ENCODE measurements at regions not wholly inside any gene's neighbourhood (a gene's known extent, or its start where the extent isn't known, plus 50 kb on each side); places are given as distances from the start of the nearest gene placed in this dataset.
"Not testable (repeated sequence)": the region's sequence is repeated elsewhere in the genome, so short reads cannot be mapped to it uniquely, and the experiment has no call there.

DNA sequence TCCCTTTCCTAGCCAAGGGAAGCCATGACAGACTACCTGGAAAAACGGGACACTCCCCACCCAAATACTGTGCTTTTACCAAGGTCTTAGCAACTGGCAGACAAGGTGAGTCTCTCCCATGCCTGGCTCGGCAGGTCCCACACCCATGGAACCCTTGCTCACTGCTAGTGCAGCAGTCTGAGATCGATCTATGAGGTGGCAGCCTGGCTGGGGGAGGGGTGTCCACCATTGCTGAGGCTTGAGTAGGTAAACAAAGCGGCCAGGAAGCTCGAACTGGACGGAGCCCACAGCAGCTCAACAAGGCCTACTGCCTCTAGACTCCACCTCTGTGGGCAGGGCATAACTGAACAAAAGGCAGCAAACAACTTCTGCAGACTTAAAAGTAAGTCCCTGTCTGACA, 104.4 kb upstream of the GRB10 start:
- not testable (repeated sequence) for H3K36me3 Mint-ChIP-seq (ENCODE audit: low read depth); H3K9me3 ChIP-seq (ENCODE audit: control insufficient read depth, low read length, poor library complexity, severe bottlenecking); H3K4me3 Mint-ChIP-seq; ATAC-seq; H3K27me3 Mint-ChIP-seq; DNase-seq; H3K27ac Mint-ChIP-seq; H3K4me1 Mint-ChIP-seq

DNA sequence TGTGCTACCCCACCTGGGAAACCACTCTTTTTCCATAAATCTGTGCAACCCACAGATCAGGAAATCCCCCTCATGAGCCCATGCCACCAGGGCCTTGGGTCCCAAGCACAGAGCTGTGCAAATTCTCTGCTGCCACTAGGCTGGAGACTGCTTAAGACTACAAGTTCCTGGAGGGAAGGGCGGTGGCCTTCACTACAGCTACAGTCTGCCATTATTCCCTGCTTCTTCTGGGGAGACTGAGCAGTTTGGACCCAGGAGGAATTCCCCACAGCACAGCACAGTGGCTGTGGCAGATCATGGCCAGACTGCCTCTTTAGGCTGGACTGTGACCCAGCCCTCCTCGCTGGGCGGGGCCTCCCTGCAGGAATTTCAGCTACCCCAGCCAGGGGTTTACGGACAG, 89.7 kb upstream of the GRB10 start:
- no peak for DNase-seq
- Mint-ChIP-seq H3K4me3 (no peak overlapping the region), H3K27ac (no peak overlapping the region), H3K27me3 (peaks cover 55% of the 10 kb centered on the region), H3K36me3 (ENCODE audit: low read depth) (no peaks in the 10 kb centered on the region), H3K4me1 (no peaks in the 10 kb centered on the region)
- no peak for ATAC-seq
- no peaks in the 10 kb centered on the region for H3K9me3 ChIP-seq (ENCODE audit: control insufficient read depth, low read length, poor library complexity, severe bottlenecking)

DNA sequence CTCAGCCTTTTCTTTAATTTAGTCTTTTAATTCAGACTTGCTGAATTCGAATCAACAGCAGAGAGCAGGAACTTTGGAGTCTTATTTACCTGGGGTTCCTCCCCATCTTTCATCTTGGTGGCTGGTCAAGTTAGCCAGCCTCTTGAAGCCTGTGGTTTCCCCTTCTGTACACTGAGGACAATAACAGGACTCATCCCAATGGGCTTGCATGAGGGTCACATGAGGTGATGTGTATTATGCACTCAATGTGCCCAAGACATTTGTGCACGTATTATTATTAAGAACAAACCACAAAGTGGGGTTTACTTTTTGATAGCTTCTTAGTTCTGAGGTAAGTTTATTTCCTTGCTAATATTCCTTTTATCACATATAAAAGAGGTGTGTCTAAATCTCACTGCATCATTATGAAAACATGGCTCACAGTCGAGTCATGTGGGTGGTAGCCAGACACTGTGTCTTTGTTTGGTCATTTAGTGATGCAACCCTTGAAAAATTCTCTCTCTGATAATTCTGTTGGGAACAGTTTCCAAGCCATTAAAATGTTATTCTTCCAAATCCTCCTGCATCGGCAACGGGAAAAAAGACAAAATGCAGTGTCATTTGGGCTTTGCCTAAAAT, 86.5 kb upstream of the GRB10 start:
- ATAC-seq, result no peak
- no peak for DNase-seq
- H3K9me3 ChIP-seq (ENCODE audit: control insufficient read depth, low read length, poor library complexity, severe bottlenecking), result no peaks in the 10 kb centered on the region
- Mint-ChIP-seq H3K27ac (no peak overlapping the region), H3K36me3 (ENCODE audit: low read depth) (no peaks in the 10 kb centered on the region), H3K4me3 (no peak overlapping the region), H3K4me1 (no peaks in the 10 kb centered on the region), H3K27me3 (peaks cover 53% of the 10 kb centered on the region)

DNA sequence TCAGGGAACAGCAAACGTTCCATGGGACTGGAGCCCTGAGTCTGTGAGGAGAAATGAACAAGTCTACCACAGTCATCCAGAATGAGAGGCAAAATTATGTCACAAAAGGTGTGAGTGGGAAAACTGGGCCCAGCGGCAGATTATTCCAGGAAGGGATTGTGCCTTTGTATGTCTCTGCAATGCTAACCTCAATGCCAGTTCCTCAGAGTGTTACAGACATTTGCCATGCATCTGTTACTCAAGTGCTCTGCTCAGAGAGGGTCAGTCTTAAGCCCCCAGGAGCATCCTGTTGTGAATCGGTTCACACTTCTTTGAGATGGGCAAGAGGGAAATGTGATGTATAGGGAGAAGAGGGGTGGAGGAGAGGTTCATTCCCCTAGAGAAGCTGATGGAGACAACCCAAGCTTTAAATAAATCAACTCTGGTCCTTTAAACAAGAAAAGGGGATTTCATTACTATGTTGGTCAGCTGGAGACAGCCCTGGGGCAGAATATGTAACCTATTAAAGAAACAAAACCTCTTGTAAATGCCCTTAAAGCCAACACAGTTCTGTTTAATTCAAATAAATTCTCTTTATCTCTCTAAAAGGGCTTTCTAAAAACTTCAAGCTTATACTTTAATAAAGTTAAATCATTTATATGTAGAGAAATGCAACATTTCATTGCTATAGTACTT, 85.9 kb upstream of the GRB10 start:
- DNase-seq (no peak), ATAC-seq (no peak)
- no peaks in the 10 kb centered on the region for H3K4me1 Mint-ChIP-seq
- H3K4me3 Mint-ChIP-seq, result no peak overlapping the region
- peaks cover 50% of the 10 kb centered on the region for H3K27me3 Mint-ChIP-seq
- H3K9me3 ChIP-seq (ENCODE audit: control insufficient read depth, low read length, poor library complexity, severe bottlenecking), result no peaks in the 10 kb centered on the region
- H3K36me3 Mint-ChIP-seq (ENCODE audit: low read depth), result no peaks in the 10 kb centered on the region
- no peak overlapping the region for H3K27ac Mint-ChIP-seq

DNA sequence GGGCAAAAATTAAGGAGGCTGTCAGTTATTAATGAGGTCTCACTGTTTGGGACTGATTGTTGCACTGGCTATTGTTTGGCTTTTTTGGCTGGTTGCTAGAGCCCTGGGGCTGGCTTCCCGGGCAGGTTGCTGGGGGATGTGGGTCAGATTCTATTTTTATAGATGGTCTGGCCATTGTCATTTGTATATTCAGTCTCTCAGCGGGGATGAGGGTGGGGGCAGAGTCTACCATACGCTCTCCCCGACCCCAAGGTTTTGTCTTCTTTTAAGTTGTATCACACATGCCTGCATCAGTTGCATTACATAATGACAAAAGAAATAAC, 84.3 kb upstream of the GRB10 start:
- DNase-seq, result no peak
- no peaks in the 10 kb centered on the region for H3K9me3 ChIP-seq (ENCODE audit: control insufficient read depth, low read length, poor library complexity, severe bottlenecking)
- Mint-ChIP-seq H3K27me3 (peaks cover 40% of the 10 kb centered on the region), H3K4me1 (no peaks in the 10 kb centered on the region), H3K4me3 (no peak overlapping the region), H3K36me3 (ENCODE audit: low read depth) (no peaks in the 10 kb centered on the region), H3K27ac (no peak overlapping the region)
- ATAC-seq, result no peak

DNA sequence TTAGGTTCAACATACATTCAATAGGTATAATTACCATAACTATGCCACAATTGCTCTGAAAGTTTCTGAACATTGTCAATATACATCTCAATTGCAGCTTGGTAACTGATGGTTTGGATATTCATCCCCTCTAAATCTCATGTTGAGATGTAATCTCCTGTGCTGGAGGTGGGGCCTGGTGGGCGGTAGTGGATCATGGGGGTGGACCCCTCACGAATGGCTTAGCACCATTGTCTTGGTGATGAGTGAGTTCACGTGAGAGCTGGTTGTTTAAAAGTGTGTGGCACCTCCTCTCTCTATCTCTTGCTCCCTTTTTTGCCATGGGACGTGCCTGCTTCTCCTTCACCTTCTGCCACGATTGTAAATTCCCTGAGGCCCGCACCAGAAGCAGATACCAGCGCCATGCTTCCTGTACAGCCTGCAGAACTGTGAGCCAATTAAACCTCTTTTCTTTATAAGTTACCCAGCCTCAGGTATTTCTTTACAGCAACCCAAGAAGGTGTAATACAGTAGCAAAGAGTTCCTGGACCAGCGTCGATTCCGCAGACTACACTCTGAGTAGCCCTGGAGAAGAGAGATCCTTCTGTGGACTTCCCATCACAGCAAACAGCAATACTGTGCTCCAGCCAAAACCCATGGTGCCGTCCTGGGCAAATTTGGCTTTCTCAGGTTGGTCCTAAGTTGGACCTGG, 83.8 kb upstream of the GRB10 start:
- Mint-ChIP-seq H3K4me3 (no peak overlapping the region), H3K36me3 (ENCODE audit: low read depth) (no peaks in the 10 kb centered on the region), H3K27me3 (peaks cover 40% of the 10 kb centered on the region), H3K4me1 (no peaks in the 10 kb centered on the region), H3K27ac (no peak overlapping the region)
- no peak for ATAC-seq
- H3K9me3 ChIP-seq (ENCODE audit: control insufficient read depth, low read length, poor library complexity, severe bottlenecking), result no peaks in the 10 kb centered on the region
- no peak for DNase-seq

DNA sequence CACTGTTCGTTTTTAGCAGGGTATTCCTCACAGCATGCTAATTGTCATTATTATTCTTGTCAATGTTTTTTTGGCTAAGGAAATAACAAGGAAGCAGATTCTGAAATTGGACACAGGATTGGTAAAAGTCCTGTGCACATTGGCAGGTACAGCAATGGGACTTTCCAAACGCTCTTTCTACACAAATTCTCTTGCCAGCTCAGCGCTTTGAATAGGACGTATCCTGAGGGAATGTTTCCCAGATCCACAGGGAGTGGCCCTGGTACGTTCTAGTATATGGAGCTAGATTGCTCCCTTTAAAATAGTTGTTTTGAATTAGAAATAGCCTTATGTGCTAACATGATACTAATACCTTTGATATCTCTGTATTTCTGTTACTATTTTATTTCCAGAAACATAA, 82.8 kb upstream of the GRB10 start:
- Mint-ChIP-seq H3K36me3 (ENCODE audit: low read depth) (no peaks in the 10 kb centered on the region), H3K27me3 (peaks cover 35% of the 10 kb centered on the region), H3K27ac (no peak overlapping the region), H3K4me1 (no peaks in the 10 kb centered on the region), H3K4me3 (no peak overlapping the region)
- no peaks in the 10 kb centered on the region for H3K9me3 ChIP-seq (ENCODE audit: control insufficient read depth, low read length, poor library complexity, severe bottlenecking)
- DNase-seq, result no peak
- ATAC-seq, result no peak

DNA sequence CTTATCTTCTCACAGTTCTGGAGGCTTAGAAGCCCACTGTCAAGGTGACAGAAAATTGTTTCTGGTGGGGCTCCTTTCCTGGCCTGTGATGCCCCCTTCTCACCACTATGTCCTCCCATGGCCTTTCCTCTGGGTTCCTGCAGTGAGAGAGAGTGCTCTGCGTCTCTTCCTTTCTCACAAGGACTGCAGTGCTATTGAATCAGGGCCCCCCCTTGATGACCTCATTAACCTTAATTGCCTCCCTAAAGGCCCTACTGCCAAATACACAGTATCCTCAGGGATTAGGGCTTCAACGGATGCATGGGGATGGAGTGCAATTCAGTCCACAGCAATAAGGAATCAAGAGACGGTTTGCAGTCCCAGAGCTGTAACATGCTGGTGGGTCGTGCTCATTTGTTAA, 82.0 kb upstream of the GRB10 start:
- DNase-seq (no peak), ATAC-seq (no peak)
- no peaks in the 10 kb centered on the region for H3K9me3 ChIP-seq (ENCODE audit: control insufficient read depth, low read length, poor library complexity, severe bottlenecking)
- no peak overlapping the region for H3K27ac Mint-ChIP-seq
- H3K27me3 Mint-ChIP-seq, result peaks cover 32% of the 10 kb centered on the region
- no peaks in the 10 kb centered on the region for H3K36me3 Mint-ChIP-seq (ENCODE audit: low read depth)
- no peak overlapping the region for H3K4me3 Mint-ChIP-seq
- H3K4me1 Mint-ChIP-seq, result no peaks in the 10 kb centered on the region

DNA sequence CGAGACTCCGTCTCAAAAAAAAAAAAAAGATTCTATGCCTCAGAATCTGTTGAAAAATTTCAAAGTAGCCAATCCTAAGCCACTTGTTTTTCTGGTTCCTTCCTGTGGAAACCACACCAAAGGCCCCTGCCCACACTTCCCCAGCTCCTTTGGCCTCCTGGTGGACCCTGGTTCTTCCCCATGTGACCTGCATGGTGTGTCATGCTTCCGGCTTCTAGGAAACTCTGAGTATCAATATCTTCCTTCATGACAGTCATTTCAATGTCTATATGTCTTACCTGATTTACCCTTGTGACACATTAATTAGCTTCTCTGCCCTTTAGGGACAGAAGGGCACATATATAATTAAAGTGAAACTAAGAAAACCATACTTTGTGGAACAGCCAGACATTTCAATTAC, 80.4 kb upstream of the GRB10 start:
- ATAC-seq (no peak), DNase-seq (no peak)
- Mint-ChIP-seq H3K27me3 (peaks cover 34% of the 10 kb centered on the region), H3K27ac (no peak overlapping the region), H3K4me1 (no peaks in the 10 kb centered on the region), H3K36me3 (ENCODE audit: low read depth) (no peaks in the 10 kb centered on the region), H3K4me3 (no peak overlapping the region)
- H3K9me3 ChIP-seq (ENCODE audit: control insufficient read depth, low read length, poor library complexity, severe bottlenecking), result no peaks in the 10 kb centered on the region

DNA sequence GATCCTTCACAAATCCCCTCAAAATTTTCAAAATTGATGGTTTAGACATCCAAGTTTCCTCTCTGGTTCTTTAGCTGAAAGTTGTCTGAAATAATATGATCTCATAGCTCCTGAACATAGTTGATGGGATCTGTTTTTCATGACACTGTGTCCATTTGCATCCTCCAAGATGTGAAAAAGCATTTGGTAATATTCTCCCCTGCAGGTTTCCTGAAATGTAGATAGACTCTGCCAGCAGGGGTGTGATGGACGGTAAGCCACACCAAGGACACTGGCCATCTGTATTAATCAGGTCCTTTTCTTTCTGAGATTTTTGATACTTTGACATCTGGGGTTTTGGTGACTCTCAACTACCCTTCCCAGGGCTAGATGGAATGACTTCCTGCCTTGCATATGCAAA, 79.6 kb upstream of the GRB10 start:
- H3K9me3 ChIP-seq (ENCODE audit: control insufficient read depth, low read length, poor library complexity, severe bottlenecking), result no peaks in the 10 kb centered on the region
- Mint-ChIP-seq H3K27ac (no peak overlapping the region), H3K4me1 (no peaks in the 10 kb centered on the region), H3K27me3 (peaks cover 33% of the 10 kb centered on the region), H3K36me3 (ENCODE audit: low read depth) (no peaks in the 10 kb centered on the region), H3K4me3 (no peak overlapping the region)
- ATAC-seq, result no peak
- DNase-seq, result no peak

DNA sequence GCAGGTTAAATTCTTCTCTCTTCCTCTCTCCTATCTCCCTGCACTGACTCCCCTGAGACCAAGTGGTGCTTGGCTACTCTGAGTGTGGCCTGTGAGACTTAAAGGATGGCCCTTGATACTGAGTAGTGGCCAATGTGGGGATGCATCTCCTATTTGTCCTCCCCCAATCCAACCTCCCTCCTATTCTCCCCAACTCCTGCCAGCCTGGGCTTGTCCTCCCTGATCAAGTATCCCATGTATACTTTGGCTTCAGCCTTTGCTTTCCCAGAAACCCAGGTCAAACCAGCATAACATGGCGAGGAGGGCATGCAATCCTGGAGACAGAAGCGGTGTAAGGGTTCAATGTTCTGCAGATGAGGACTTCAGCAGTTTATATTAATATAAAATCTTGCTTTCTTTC, 77.9 kb upstream of the GRB10 start:
- Mint-ChIP-seq H3K36me3 (ENCODE audit: low read depth) (no peaks in the 10 kb centered on the region), H3K4me3 (no peak overlapping the region), H3K27me3 (peaks cover 30% of the 10 kb centered on the region), H3K4me1 (no peaks in the 10 kb centered on the region), H3K27ac (no peak overlapping the region)
- DNase-seq, result no peak
- no peak for ATAC-seq
- no peaks in the 10 kb centered on the region for H3K9me3 ChIP-seq (ENCODE audit: control insufficient read depth, low read length, poor library complexity, severe bottlenecking)

DNA sequence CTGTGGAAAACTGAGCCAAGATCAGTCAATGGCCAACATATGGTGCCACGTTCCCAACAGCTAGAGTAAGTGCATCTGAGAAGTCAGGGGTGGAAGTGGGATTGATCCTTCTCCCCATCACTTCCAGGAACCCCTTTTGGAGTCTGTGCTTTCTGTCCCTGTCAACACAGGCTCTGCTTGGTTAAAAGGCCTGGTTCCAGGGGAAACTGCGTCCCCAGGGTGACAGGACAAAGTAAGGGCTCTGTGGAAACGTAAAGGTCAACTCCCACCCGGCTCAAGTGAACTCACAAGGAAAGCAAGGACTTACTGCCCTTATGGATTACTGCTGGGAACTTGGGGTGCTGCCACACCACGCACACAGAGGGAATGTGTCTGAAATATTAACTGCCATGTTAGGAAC, 77.5 kb upstream of the GRB10 start:
- H3K27ac Mint-ChIP-seq, result no peak overlapping the region
- DNase-seq (no peak), ATAC-seq (no peak)
- no peaks in the 10 kb centered on the region for H3K4me1 Mint-ChIP-seq
- H3K9me3 ChIP-seq (ENCODE audit: control insufficient read depth, low read length, poor library complexity, severe bottlenecking), result no peaks in the 10 kb centered on the region
- H3K4me3 Mint-ChIP-seq, result no peak overlapping the region
- H3K36me3 Mint-ChIP-seq (ENCODE audit: low read depth), result no peaks in the 10 kb centered on the region
- peaks cover 30% of the 10 kb centered on the region for H3K27me3 Mint-ChIP-seq

DNA sequence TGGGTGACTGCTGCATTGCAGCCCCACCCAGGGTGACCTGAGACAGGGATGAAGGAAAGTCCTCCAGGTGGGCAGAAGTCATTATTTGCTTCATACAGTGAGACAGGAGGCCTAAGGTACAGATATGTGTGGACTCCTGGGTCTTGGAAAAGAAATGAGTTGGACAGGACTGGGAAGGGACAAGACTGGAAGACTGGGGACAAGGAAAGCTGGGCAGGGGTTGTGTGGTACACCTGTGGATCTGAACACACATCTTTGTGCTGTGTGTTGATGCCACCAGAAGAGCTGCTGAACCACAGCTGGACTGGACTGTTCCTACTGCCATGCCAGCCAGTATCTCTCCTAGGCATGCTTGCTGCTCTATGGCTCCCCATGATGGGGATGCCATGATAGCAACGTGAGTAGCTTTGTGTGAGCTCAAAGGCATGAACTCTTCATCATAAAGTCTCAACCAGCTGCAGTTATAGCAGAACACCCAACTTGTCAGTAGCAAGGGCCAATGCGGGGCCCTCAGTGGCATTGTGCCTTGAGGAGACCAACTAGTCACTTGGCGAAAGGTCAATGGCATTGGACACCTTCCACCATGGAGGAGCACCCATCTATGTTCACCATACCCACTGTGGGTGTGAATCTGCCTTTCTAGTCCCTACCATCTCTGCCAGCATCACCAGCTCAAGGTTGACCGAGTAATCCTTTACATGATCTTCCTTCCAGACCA, 76.0 kb upstream of the GRB10 start:
- Mint-ChIP-seq H3K4me1 (no peaks in the 10 kb centered on the region), H3K27me3 (peaks cover 30% of the 10 kb centered on the region), H3K4me3 (no peak overlapping the region), H3K36me3 (ENCODE audit: low read depth) (no peaks in the 10 kb centered on the region), H3K27ac (no peak overlapping the region)
- DNase-seq, result no peak
- no peaks in the 10 kb centered on the region for H3K9me3 ChIP-seq (ENCODE audit: control insufficient read depth, low read length, poor library complexity, severe bottlenecking)
- no peak for ATAC-seq

Data from T-helper 17 cell (primary cell).